GM12878 (cell line): ENCODE measurements at regions not wholly inside any gene's neighbourhood (a gene's known extent, or its start where the extent isn't known, plus 50 kb on each side); places are given as distances from the start of the nearest gene placed in this dataset.

ENCODE experiments used
- CTCF ChIP-seq, 3 experiments: IDR thresholded peaks in 2 of 3; conservative IDR thresholded peaks in 1 of 3; 2 replicates each; pipeline ENCODE4 v1.5.1; 2011; ENCODE audit warnings: low read depth in 3 of 3, low read length in 3 of 3, mild to moderate bottlenecking in 3 of 3, control low read depth in 2 of 3, moderate library complexity in 2 of 3, inconsistent platforms in 1 of 3, mixed read lengths in 1 of 3; ENCODE audit not compliant: control insufficient read depth in 2 of 3, insufficient read depth in 1 of 3; ENCODE audit errors: extremely low read depth in 1 of 3
- EP300 ChIP-seq, 2 experiments: fragments of 150-350 bp in 1 of 2; IDR thresholded peaks; 2 replicates each; pipeline ENCODE4 v1.6.1; 2011 to 2012; ENCODE audit warnings: low read depth in 2 of 2, low read length in 2 of 2, borderline replicate concordance in 1 of 2, improper control_type of control experiment in 1 of 2, inconsistent platforms in 1 of 2; ENCODE audit not compliant: control insufficient read depth in 1 of 2
- ESRRA ChIP-seq: IDR thresholded peaks from 2 replicates; pipeline ENCODE4 v1.6.1; 2012; ENCODE audit warnings: mild to moderate bottlenecking, low read length, improper control_type of control experiment
- HDAC6 ChIP-seq: fragments of 200-600 bp; sonication (generic); IDR thresholded peaks from one replicate; pipeline ENCODE4 v1.8.0; 2017; ENCODE audit warnings: antibody characterized with exemption; ENCODE audit not compliant: unreplicated experiment
- KDM1A ChIP-seq: fragments of 200-600 bp; sonication (generic); IDR thresholded peaks from 2 replicates; pipeline ENCODE4 v1.6.1; 2016; ENCODE audit warnings: borderline replicate concordance
- LARP7 ChIP-seq: fragments of 450-650 bp; IDR thresholded peaks from 2 replicates; pipeline ENCODE4 v1.6.1; 2017; ENCODE audit warnings: mild to moderate bottlenecking
- NFYB ChIP-seq: IDR thresholded peaks from 2 replicates; pipeline ENCODE4 v1.6.1; 2011; ENCODE audit warnings: low read depth, mild to moderate bottlenecking, low read length, improper control_type of control experiment, moderate library complexity; ENCODE audit not compliant: insufficient read depth
- POLR2A ChIP-seq: IDR thresholded peaks from 2 replicates; pipeline ENCODE4 v1.6.1; 2011; ENCODE audit warnings: low read depth, mild to moderate bottlenecking, low read length
- POLR2AphosphoS5 ChIP-seq: IDR thresholded peaks from 2 replicates; pipeline ENCODE4 v1.6.1; 2011; ENCODE audit warnings: mild to moderate bottlenecking, low read length, inconsistent platforms
- RELA ChIP-seq: fragments of 450-650 bp; IDR thresholded peaks from 2 replicates; pipeline ENCODE4 v1.8.0; 2014; ENCODE audit warnings: borderline replicate concordance; ENCODE audit not compliant: partially characterized antibody
- RELB ChIP-seq: fragments of 450-650 bp; IDR thresholded peaks from 2 replicates; pipeline ENCODE4 v1.6.1; 2017; ENCODE audit warnings: low read depth, mild to moderate bottlenecking, moderate library complexity
- YBX1 ChIP-seq: fragments of 450-650 bp; IDR thresholded peaks from 2 replicates; pipeline ENCODE4 v1.6.1; 2016; ENCODE audit warnings: antibody characterized with exemption
- TF ChIP-seq, protein P1 (sequence below): IDR thresholded peaks from 2 replicates; pipeline ENCODE4 v1.6.1; 2011; ENCODE audit warnings: mild to moderate bottlenecking, low read depth, low read length, moderate library complexity; ENCODE audit not compliant: insufficient replicate concordance
- TF ChIP-seq, protein P2 (sequence below): IDR thresholded peaks from 2 replicates; pipeline ENCODE4 v1.6.1; 2012; ENCODE audit warnings: mild to moderate bottlenecking, low read depth, low read length

GRCh38 chr6:167691533-167692312, 135.0 kb upstream of the AFDN start:
- TF ChIP-seq NFYB (no peak), CTCF (IDR thresholded peaks at IDR 0.05 in 2 of 3, conservative IDR thresholded peaks at IDR 0.05 in 1 of 3; ENCODE audit: control insufficient read depth in 2 of 3, extremely low read depth in 1 of 3, insufficient read depth in 1 of 3, low read depth in 3 of 3, low read length in 3 of 3) (no peak), YBX1 (no peak), LARP7 (no peak), EP300 (IDR thresholded peaks at IDR 0.05; ENCODE audit: borderline replicate concordance in 1 of 2, control insufficient read depth in 1 of 2, low read depth in 2 of 2, low read length in 2 of 2) (no peak), ESRRA (no peak), RELA (no peak), HDAC6 (no peak), POLR2AphosphoS5 (no peak), RELB (no peak), KDM1A (no peak), POLR2A (no peak)
- TF ChIP-seq, protein P1, sequence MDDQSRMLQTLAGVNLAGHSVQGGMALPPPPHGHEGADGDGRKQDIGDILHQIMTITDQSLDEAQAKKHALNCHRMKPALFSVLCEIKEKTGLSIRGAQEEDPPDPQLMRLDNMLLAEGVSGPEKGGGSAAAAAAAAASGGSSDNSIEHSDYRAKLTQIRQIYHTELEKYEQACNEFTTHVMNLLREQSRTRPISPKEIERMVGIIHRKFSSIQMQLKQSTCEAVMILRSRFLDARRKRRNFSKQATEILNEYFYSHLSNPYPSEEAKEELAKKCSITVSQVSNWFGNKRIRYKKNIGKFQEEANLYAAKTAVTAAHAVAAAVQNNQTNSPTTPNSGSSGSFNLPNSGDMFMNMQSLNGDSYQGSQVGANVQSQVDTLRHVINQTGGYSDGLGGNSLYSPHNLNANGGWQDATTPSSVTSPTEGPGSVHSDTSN, result no peak
- TF ChIP-seq, protein P2, sequence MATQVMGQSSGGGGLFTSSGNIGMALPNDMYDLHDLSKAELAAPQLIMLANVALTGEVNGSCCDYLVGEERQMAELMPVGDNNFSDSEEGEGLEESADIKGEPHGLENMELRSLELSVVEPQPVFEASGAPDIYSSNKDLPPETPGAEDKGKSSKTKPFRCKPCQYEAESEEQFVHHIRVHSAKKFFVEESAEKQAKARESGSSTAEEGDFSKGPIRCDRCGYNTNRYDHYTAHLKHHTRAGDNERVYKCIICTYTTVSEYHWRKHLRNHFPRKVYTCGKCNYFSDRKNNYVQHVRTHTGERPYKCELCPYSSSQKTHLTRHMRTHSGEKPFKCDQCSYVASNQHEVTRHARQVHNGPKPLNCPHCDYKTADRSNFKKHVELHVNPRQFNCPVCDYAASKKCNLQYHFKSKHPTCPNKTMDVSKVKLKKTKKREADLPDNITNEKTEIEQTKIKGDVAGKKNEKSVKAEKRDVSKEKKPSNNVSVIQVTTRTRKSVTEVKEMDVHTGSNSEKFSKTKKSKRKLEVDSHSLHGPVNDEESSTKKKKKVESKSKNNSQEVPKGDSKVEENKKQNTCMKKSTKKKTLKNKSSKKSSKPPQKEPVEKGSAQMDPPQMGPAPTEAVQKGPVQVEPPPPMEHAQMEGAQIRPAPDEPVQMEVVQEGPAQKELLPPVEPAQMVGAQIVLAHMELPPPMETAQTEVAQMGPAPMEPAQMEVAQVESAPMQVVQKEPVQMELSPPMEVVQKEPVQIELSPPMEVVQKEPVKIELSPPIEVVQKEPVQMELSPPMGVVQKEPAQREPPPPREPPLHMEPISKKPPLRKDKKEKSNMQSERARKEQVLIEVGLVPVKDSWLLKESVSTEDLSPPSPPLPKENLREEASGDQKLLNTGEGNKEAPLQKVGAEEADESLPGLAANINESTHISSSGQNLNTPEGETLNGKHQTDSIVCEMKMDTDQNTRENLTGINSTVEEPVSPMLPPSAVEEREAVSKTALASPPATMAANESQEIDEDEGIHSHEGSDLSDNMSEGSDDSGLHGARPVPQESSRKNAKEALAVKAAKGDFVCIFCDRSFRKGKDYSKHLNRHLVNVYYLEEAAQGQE, result no peak
